ENCODE measurements at regions not wholly inside any gene's neighbourhood (a gene's known extent, or its start where the extent isn't known, plus 50 kb on each side); places are given as distances from the start of the nearest gene placed in this dataset.
A peak's percentile ranks its signal among the peaks of the same experiment; 100 is the strongest.

DNA sequence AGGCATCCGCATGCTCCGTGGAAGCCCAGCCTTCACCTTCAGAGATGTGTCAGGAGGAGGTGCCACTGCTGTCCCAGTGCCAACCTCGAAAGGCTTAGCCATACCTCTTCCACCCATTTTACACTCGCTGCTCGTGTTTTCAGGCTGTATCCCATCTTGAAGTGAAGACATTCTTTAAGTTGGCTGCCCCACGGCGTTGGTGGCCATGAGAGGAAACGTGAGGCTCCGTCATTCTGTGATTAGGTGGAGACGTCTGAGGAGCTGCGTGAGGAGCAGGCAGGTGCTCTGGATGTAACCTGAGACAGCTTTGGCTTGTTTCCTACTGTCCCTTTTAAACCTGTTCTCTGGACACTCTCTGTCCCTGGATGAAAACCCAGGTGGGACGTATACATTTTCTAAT lies 159.9 kb upstream of the RNF32 start:
- Histone ChIP-seq H3K9me3 (ENCODE audit: control insufficient read depth in 4 of 4, low read length in 3 of 4) (no peaks in the 10 kb centered on the region), H3K36me3 (ENCODE audit: control insufficient read depth in 4 of 4, insufficient read depth in 3 of 4, low read depth in 1 of 4, low read length in 3 of 4) (no peaks in the 10 kb centered on the region), H3K9ac (ENCODE audit: low read depth in 1 of 2, low read length in 2 of 2) (no peak overlapping the region), H3K4me1 (ENCODE audit: control insufficient read depth in 4 of 4, insufficient read depth in 4 of 4, low read length in 3 of 4) (no peaks in the 10 kb centered on the region), H3K27me3 (ENCODE audit: control insufficient read depth in 4 of 4, insufficient read depth in 4 of 4, low read length in 3 of 4) (no peaks in the 10 kb centered on the region), H3K4me3 (ENCODE audit: low read depth in 1 of 3, low read length in 3 of 3) (no peak overlapping the region), H3K27ac (ENCODE audit: low read depth in 1 of 2, low read length in 2 of 2) (no peak overlapping the region)
- no peak for TF ChIP-seq FOXA2 (IDR thresholded peaks at IDR 0.05)
- TF ChIP-seq RXRA (IDR thresholded peaks at IDR 0.05), result no peak
- TF ChIP-seq NR2F2 (IDR thresholded peaks at IDR 0.05), result no peak
- TF ChIP-seq, protein P1, sequence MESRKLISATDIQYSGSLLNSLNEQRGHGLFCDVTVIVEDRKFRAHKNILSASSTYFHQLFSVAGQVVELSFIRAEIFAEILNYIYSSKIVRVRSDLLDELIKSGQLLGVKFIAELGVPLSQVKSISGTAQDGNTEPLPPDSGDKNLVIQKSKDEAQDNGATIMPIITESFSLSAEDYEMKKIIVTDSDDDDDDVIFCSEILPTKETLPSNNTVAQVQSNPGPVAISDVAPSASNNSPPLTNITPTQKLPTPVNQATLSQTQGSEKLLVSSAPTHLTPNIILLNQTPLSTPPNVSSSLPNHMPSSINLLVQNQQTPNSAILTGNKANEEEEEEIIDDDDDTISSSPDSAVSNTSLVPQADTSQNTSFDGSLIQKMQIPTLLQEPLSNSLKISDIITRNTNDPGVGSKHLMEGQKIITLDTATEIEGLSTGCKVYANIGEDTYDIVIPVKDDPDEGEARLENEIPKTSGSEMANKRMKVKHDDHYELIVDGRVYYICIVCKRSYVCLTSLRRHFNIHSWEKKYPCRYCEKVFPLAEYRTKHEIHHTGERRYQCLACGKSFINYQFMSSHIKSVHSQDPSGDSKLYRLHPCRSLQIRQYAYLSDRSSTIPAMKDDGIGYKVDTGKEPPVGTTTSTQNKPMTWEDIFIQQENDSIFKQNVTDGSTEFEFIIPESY (IDR thresholded peaks at IDR 0.05), result no peak
- TF ChIP-seq, protein P2, sequence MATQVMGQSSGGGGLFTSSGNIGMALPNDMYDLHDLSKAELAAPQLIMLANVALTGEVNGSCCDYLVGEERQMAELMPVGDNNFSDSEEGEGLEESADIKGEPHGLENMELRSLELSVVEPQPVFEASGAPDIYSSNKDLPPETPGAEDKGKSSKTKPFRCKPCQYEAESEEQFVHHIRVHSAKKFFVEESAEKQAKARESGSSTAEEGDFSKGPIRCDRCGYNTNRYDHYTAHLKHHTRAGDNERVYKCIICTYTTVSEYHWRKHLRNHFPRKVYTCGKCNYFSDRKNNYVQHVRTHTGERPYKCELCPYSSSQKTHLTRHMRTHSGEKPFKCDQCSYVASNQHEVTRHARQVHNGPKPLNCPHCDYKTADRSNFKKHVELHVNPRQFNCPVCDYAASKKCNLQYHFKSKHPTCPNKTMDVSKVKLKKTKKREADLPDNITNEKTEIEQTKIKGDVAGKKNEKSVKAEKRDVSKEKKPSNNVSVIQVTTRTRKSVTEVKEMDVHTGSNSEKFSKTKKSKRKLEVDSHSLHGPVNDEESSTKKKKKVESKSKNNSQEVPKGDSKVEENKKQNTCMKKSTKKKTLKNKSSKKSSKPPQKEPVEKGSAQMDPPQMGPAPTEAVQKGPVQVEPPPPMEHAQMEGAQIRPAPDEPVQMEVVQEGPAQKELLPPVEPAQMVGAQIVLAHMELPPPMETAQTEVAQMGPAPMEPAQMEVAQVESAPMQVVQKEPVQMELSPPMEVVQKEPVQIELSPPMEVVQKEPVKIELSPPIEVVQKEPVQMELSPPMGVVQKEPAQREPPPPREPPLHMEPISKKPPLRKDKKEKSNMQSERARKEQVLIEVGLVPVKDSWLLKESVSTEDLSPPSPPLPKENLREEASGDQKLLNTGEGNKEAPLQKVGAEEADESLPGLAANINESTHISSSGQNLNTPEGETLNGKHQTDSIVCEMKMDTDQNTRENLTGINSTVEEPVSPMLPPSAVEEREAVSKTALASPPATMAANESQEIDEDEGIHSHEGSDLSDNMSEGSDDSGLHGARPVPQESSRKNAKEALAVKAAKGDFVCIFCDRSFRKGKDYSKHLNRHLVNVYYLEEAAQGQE (IDR thresholded peaks at IDR 0.05), result no peak
- TF ChIP-seq YY1 (IDR thresholded peaks at IDR 0.05), result no peak
- 93% methylated on average over 12 of the region's 12 CpGs for WGBS
- peak; percentile 13 for DNase-seq (ENCODE audit: low spot score)

DNA sequence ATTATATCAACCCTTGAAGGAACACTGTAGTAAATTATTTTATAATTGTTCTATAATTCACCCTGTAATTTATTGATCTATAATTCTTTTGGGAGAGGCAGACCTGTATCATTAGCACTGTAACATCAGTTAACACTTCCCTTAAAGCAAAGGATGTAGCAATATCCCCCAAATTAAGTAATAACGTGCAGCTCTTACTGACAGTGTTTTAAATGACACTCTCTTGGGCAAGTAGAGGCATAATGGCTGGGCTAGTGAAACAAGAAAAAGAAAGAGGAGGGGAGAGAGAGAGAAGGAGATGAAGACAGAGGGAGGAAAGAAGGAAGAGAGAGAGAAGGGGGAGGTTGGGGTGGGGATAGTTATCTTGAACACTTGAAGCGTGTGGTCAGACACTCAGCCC lies 161.0 kb upstream of the RNF32 start:
- no peak for TF ChIP-seq RXRA (IDR thresholded peaks at IDR 0.05)
- TF ChIP-seq CTCF (IDR thresholded peaks at IDR 0.05; ENCODE audit: low read depth, low read length, missing input control), result no peak
- no peak for TF ChIP-seq GABPA (IDR thresholded peaks at IDR 0.05 in 1 of 2, conservative IDR thresholded peaks at IDR 0.05 in 1 of 2)
- TF ChIP-seq, protein P1 (IDR thresholded peaks at IDR 0.05), result no peak
- no peak for TF ChIP-seq TAF1 (conservative IDR thresholded peaks at IDR 0.05)
- no peak for TF ChIP-seq JUND (IDR thresholded peaks at IDR 0.05)
- TF ChIP-seq HNF4G (IDR thresholded peaks at IDR 0.05), result no peak
- no peak for TF ChIP-seq MAX (IDR thresholded peaks at IDR 0.05)
- no peak for TF ChIP-seq FOXA1 (IDR thresholded peaks at IDR 0.05)
- no peak for TF ChIP-seq SP1 (IDR thresholded peaks at IDR 0.05)
- TF ChIP-seq, protein P2 (IDR thresholded peaks at IDR 0.05), result no peak
- TF ChIP-seq FOXA2 (IDR thresholded peaks at IDR 0.05), result no peak
- TF ChIP-seq EGR1 (IDR thresholded peaks at IDR 0.05; ENCODE audit: low read depth in 2 of 2), result no peak
- TF ChIP-seq ATF3 (IDR thresholded peaks at IDR 0.05), result no peak
- no peak for TF ChIP-seq HNF4A (conservative IDR thresholded peaks at IDR 0.05)
- no peak for TF ChIP-seq RAD21 (IDR thresholded peaks at IDR 0.05)
- TF ChIP-seq YY1 (IDR thresholded peaks at IDR 0.05), result no peak
- no peak for TF ChIP-seq NR2F2 (IDR thresholded peaks at IDR 0.05)
- WGBS, result 86% methylated on average over 2 of the region's 2 CpGs
- Histone ChIP-seq H3K27ac (ENCODE audit: low read depth in 1 of 2, low read length in 2 of 2) (no peak overlapping the region), H3K9me3 (ENCODE audit: control insufficient read depth in 4 of 4, low read length in 3 of 4) (no peaks in the 10 kb centered on the region), H3K27me3 (ENCODE audit: control insufficient read depth in 4 of 4, insufficient read depth in 4 of 4, low read length in 3 of 4) (no peaks in the 10 kb centered on the region), H3K4me3 (ENCODE audit: low read depth in 1 of 3, low read length in 3 of 3) (no peak overlapping the region), H3K36me3 (ENCODE audit: control insufficient read depth in 4 of 4, insufficient read depth in 3 of 4, low read depth in 1 of 4, low read length in 3 of 4) (no peaks in the 10 kb centered on the region), H3K9ac (ENCODE audit: low read depth in 1 of 2, low read length in 2 of 2) (no peak overlapping the region), H3K4me1 (ENCODE audit: control insufficient read depth in 4 of 4, insufficient read depth in 4 of 4, low read length in 3 of 4) (no peaks in the 10 kb centered on the region)
- no peak for DNase-seq (ENCODE audit: low spot score)
